Naive thymus-derived CD4-positive, alpha-beta T cell (primary cell): ENCODE measurements at regions not wholly inside any gene's neighbourhood (a gene's known extent, or its start where the extent isn't known, plus 50 kb on each side); places are given as distances from the start of the nearest gene placed in this dataset.

Experiments
- ATAC-seq: fragments of 150-1000 bp; cut with Tn5 transposase; 2 replicates; pipeline ENCODE4 v1.10.0; 2021; ENCODE audit warnings: mild to moderate bottlenecking, moderate library complexity
- CTCF ChIA-PET: fragments of 350-600 bp; sonication (Branson Sonifier 250); formaldehyde crosslinking; loops from one replicate; lab custom pipeline; 2021; ENCODE audit warnings: antibody characterized with exemption; lab: Charles Lee
- POLR2A ChIA-PET: fragments of 350-600 bp; sonication (Branson Sonifier 250); formaldehyde crosslinking; loops from one replicate; lab custom pipeline; 2021; ENCODE audit warnings: antibody characterized with exemption, inconsistent platforms; lab: Charles Lee
- DNase-seq, 9 donors: peaks; one replicate each; pipeline versions ENCODE4 v3.0.0 to v3.0.0-alpha.2; 2020 to 2022; ENCODE audit warnings: mixed read lengths in 1 of 9
- H3K27ac ChIP-seq: one replicate; pipeline ENCODE4 v1.7.0; 2013; ENCODE audit warnings: mild to moderate bottlenecking, low read depth, low read length, moderate library complexity
- H3K27me3 ChIP-seq, 2 donors: one replicate each; pipeline ENCODE4 v1.7.0; 2013; ENCODE audit warnings: low read length in 2 of 2, mild to moderate bottlenecking in 2 of 2, moderate library complexity in 2 of 2; ENCODE audit not compliant: control insufficient read depth in 2 of 2, insufficient read depth in 2 of 2
- H3K36me3 ChIP-seq, 3 experiments: 1 replicate in 2 of 3; 2 replicates in 1 of 3; pipeline ENCODE4 v1.7.0; 2013; ENCODE audit warnings: low read length in 3 of 3, mild to moderate bottlenecking in 3 of 3, moderate library complexity in 1 of 3; ENCODE audit not compliant: insufficient read depth in 3 of 3, control insufficient read depth in 2 of 3
- H3K4me1 ChIP-seq, 2 donors: one replicate each; pipeline ENCODE4 v1.7.0; 2013; ENCODE audit warnings: low read length in 2 of 2, mild to moderate bottlenecking in 2 of 2, moderate library complexity in 1 of 2; ENCODE audit not compliant: control insufficient read depth in 2 of 2, insufficient read depth in 2 of 2
- H3K4me3 ChIP-seq: 2 replicates; pipeline ENCODE4 v1.7.0; 2013; ENCODE audit warnings: mild to moderate bottlenecking, low read length
- H3K9me3 ChIP-seq, 3 experiments: 1 replicate in 2 of 3; 2 replicates in 1 of 3; pipeline ENCODE4 v1.7.0; 2013; ENCODE audit warnings: low read length in 3 of 3; ENCODE audit not compliant: control insufficient read depth in 2 of 3
- H3K27ac Mint-ChIP-seq, 9 donors: one replicate each; pipeline ENCODE4 v1.8.0; 2020 to 2022; ENCODE audit warnings: mixed read lengths in 9 of 9, mild to moderate bottlenecking in 8 of 9, moderate library complexity in 5 of 9, inconsistent platforms in 2 of 9
- H3K27me3 Mint-ChIP-seq, 5 donors: one replicate each; pipeline ENCODE4 v1.8.0; 2021 to 2022; ENCODE audit warnings: mixed read lengths in 5 of 5, mild to moderate bottlenecking in 1 of 5
- H3K36me3 Mint-ChIP-seq, 5 donors: one replicate each; pipeline ENCODE4 v1.8.0; 2020 to 2022; ENCODE audit warnings: mixed read lengths in 5 of 5, mild to moderate bottlenecking in 3 of 5, inconsistent platforms in 1 of 5
- H3K4me1 Mint-ChIP-seq, 7 donors: one replicate each; pipeline ENCODE4 v1.8.0; 2020 to 2022; ENCODE audit warnings: mixed read lengths in 7 of 7, mild to moderate bottlenecking in 3 of 7, inconsistent platforms in 1 of 7
- H3K4me3 Mint-ChIP-seq, 10 donors: one replicate each; pipeline ENCODE4 v1.8.0; 2020 to 2022; ENCODE audit warnings: mild to moderate bottlenecking in 10 of 10, mixed read lengths in 10 of 10, moderate library complexity in 6 of 10, inconsistent platforms in 2 of 10
- H3K9me3 Mint-ChIP-seq, 11 donors: one replicate each; pipeline ENCODE4 v1.8.0; 2020 to 2022; ENCODE audit warnings: mixed read lengths in 11 of 11, mild to moderate bottlenecking in 4 of 11, inconsistent platforms in 1 of 11, moderate library complexity in 1 of 11
- intact Hi-C, 2 donors: fragments of 100-400 bp; cut with micrococcal nuclease; formaldehyde crosslinking; loops; one replicate each; pipeline ENCODE4 v1.15.1; 2023

- no peak for ATAC-seq
- H3K4me1 Mint-ChIP-seq: no peaks in the 10 kb centered on the region
- Histone ChIP-seq H3K9me3 (no peaks in the 10 kb centered on the region), H3K4me1 (no peaks in the 10 kb centered on the region), H3K4me3 (no peak overlapping the region), H3K36me3 (no peaks in the 10 kb centered on the region), H3K27me3 (no peaks in the 10 kb centered on the region), H3K27ac (no peak overlapping the region)
- POLR2A ChIA-PET: no interaction called here
- no peak for DNase-seq
- no peaks in the 10 kb centered on the region for H3K36me3 Mint-ChIP-seq
- intact Hi-C loops: no loop called here
- no peak overlapping the region for H3K27ac Mint-ChIP-seq
- H3K27me3 Mint-ChIP-seq: peaks cover 2 to 24% (median 8%) of the 10 kb centered on the region in 5 donors
- H3K4me3 Mint-ChIP-seq: no peak overlapping the region
- peaks cover 0 to 25% (median 7%) of the 10 kb centered on the region in 11 donors for H3K9me3 Mint-ChIP-seq
- CTCF ChIA-PET: no interaction called here
Observed at GRCh38 chr10:29208845-29209244, 80.0 kb upstream of the LYZL1 start.

GRCh38 chr10:29209830-29210229 lies 79.0 kb upstream of the LYZL1 start:
- Mint-ChIP-seq H3K27me3 (peaks cover 0 to 24% (median 7%) of the 10 kb centered on the region in 5 donors), H3K9me3 (peaks cover 0 to 25% (median 7%) of the 10 kb centered on the region in 11 donors), H3K27ac (no peak overlapping the region), H3K4me1 (no peaks in the 10 kb centered on the region), H3K36me3 (no peaks in the 10 kb centered on the region), H3K4me3 (no peak overlapping the region)
- DNase-seq (no peak), ATAC-seq (no peak)
- POLR2A ChIA-PET: no interaction called here
- Histone ChIP-seq H3K27me3 (no peaks in the 10 kb centered on the region), H3K4me3 (no peak overlapping the region), H3K9me3 (no peaks in the 10 kb centered on the region), H3K4me1 (no peaks in the 10 kb centered on the region), H3K27ac (no peak overlapping the region), H3K36me3 (no peaks in the 10 kb centered on the region)
- CTCF ChIA-PET: no interaction called here
- intact Hi-C loops: no loop called here

GRCh38 chr10:29210266-29210868 lies 78.5 kb upstream of the LYZL1 start:
- ChIA-PET POLR2A (no interaction called here), CTCF (no interaction called here)
- no peaks in the 10 kb centered on the region for H3K4me1 Mint-ChIP-seq
- no peak overlapping the region for H3K4me3 Mint-ChIP-seq
- Histone ChIP-seq H3K9me3 (no peaks in the 10 kb centered on the region), H3K36me3 (no peaks in the 10 kb centered on the region), H3K27me3 (no peaks in the 10 kb centered on the region), H3K4me1 (no peaks in the 10 kb centered on the region), H3K4me3 (no peak overlapping the region), H3K27ac (no peak overlapping the region)
- peaks cover 0 to 25% (median 9%) of the 10 kb centered on the region in 5 donors for H3K27me3 Mint-ChIP-seq
- ATAC-seq: no peak
- no peak overlapping the region for H3K27ac Mint-ChIP-seq
- H3K9me3 Mint-ChIP-seq: peaks cover 0 to 25% (median 7%) of the 10 kb centered on the region in 11 donors
- no peak for DNase-seq
- intact Hi-C loops: no loop called here
- no peaks in the 10 kb centered on the region for H3K36me3 Mint-ChIP-seq

- Histone ChIP-seq H3K9me3 (no peaks in the 10 kb centered on the region), H3K4me3 (no peak overlapping the region), H3K36me3 (no peaks in the 10 kb centered on the region), H3K4me1 (no peaks in the 10 kb centered on the region), H3K27ac (no peak overlapping the region), H3K27me3 (no peaks in the 10 kb centered on the region)
- ChIA-PET CTCF (no interaction called here), POLR2A (no interaction called here)
- no peak overlapping the region for H3K4me3 Mint-ChIP-seq
- H3K9me3 Mint-ChIP-seq: peaks cover 0 to 25% (median 7%) of the 10 kb centered on the region in 11 donors
- no peak for DNase-seq
- no peak for ATAC-seq
- intact Hi-C loops: no loop called here
- no peaks in the 10 kb centered on the region for H3K4me1 Mint-ChIP-seq
- H3K27ac Mint-ChIP-seq: no peak overlapping the region
- no peaks in the 10 kb centered on the region for H3K36me3 Mint-ChIP-seq
- H3K27me3 Mint-ChIP-seq: peaks cover 0 to 13% (median 6%) of the 10 kb centered on the region in 5 donors
Observed at GRCh38 chr10:29212597-29212996, 76.3 kb upstream of the LYZL1 start.

- ChIA-PET CTCF (no interaction called here), POLR2A (no interaction called here)
- H3K27me3 Mint-ChIP-seq: peaks cover 0 to 25% (median 9%) of the 10 kb centered on the region in 5 donors
- no peak overlapping the region for H3K4me3 Mint-ChIP-seq
- Histone ChIP-seq H3K36me3 (no peaks in the 10 kb centered on the region), H3K4me3 (no peak overlapping the region), H3K27me3 (no peaks in the 10 kb centered on the region), H3K27ac (no peak overlapping the region), H3K4me1 (no peaks in the 10 kb centered on the region), H3K9me3 (no peaks in the 10 kb centered on the region)
- intact Hi-C loops: no loop called here
- DNase-seq (no peak), ATAC-seq (no peak)
- H3K36me3 Mint-ChIP-seq: no peaks in the 10 kb centered on the region
- H3K27ac Mint-ChIP-seq: no peak overlapping the region
- H3K4me1 Mint-ChIP-seq: no peaks in the 10 kb centered on the region
- peaks cover 0 to 18% (median 4%) of the 10 kb centered on the region in 11 donors for H3K9me3 Mint-ChIP-seq
Observed at GRCh38 chr10:29214551-29214950, 74.3 kb upstream of the LYZL1 start.

- CTCF ChIA-PET: interaction anchor here (0.5 kb wide), 1 partner anchor 627 kb away, joined by 6 read pairs; no protein-coding TSS in a partner anchor
- peaks cover 0 to 29% (median 22%) of the 10 kb centered on the region in 5 donors for H3K27me3 Mint-ChIP-seq
Observed at GRCh38 chr10:29217292-29217738, 71.6 kb upstream of the LYZL1 start.

GRCh38 chr10:29223326-29223725 lies 65.5 kb upstream of the LYZL1 start:
- H3K4me3 ChIP-seq: no peak overlapping the region
- Mint-ChIP-seq H3K36me3 (no peaks in the 10 kb centered on the region), H3K4me3 (no peak overlapping the region), H3K4me1 (no peaks in the 10 kb centered on the region), H3K27ac (no peak overlapping the region), H3K27me3 (peaks cover 0 to 53% (median 31%) of the 10 kb centered on the region in 5 donors), H3K9me3 (peaks cover 0 to 2% (median 0%) of the 10 kb centered on the region in 11 donors)
- no peaks in the 10 kb centered on the region for H3K27me3 ChIP-seq
- no peak overlapping the region for H3K27ac ChIP-seq
- ATAC-seq: no peak
- H3K36me3 ChIP-seq: no peaks in the 10 kb centered on the region
- H3K9me3 ChIP-seq: no peaks in the 10 kb centered on the region
- intact Hi-C loops: no loop called here
- no peaks in the 10 kb centered on the region for H3K4me1 ChIP-seq
- ChIA-PET POLR2A (no interaction called here), CTCF (no interaction called here)
- no peak for DNase-seq

More at GRCh38 chr10:29217292-29217738, 71.6 kb upstream of the LYZL1 start:
- peaks cover 0 to 11% (median 0%) of the 10 kb centered on the region in 11 donors for H3K9me3 Mint-ChIP-seq
- H3K36me3 ChIP-seq: no peaks in the 10 kb centered on the region
- intact Hi-C loops: no loop called here
- DNase-seq (no peak), ATAC-seq (no peak)
- H3K4me3 Mint-ChIP-seq: no peak overlapping the region
- H3K27me3 ChIP-seq: no peaks in the 10 kb centered on the region
- POLR2A ChIA-PET: no interaction called here
- H3K36me3 Mint-ChIP-seq: no peaks in the 10 kb centered on the region
- no peak overlapping the region for H3K27ac Mint-ChIP-seq
- H3K4me1 Mint-ChIP-seq: no peaks in the 10 kb centered on the region
- no peaks in the 10 kb centered on the region for H3K9me3 ChIP-seq
- H3K27ac ChIP-seq: no peak overlapping the region
- no peak overlapping the region for H3K4me3 ChIP-seq
- H3K4me1 ChIP-seq: no peaks in the 10 kb centered on the region
